Coronary artery (tissue), 2 donors: ENCODE measurements at regions not wholly inside any gene's neighbourhood (a gene's known extent, or its start where the extent isn't known, plus 50 kb on each side); places are given as distances from the start of the nearest gene placed in this dataset.

Experiments used
- DNase-seq: peaks from one replicate; pipeline ENCODE4 v3.0.0-alpha.2; 2017; ENCODE audit warnings: low spot score
- H3K27ac ChIP-seq, 2 donors: fragments of 200-600 bp; sonication (generic); one replicate each; pipeline ENCODE4 v1.5.1; 2016 to 2019
- H3K4me3 ChIP-seq: fragments of 200-600 bp; sonication (generic); 2 replicates; pipeline ENCODE4 v1.5.1; 2016; ENCODE audit warnings: mild to moderate bottlenecking, moderate library complexity
- TF ChIP-seq, protein P1 (sequence below): fragments of 200-600 bp; sonication (generic); IDR thresholded peaks from one replicate; pipeline ENCODE4 v1.5.1; 2019; ENCODE audit warnings: antibody characterized with exemption

DNA sequence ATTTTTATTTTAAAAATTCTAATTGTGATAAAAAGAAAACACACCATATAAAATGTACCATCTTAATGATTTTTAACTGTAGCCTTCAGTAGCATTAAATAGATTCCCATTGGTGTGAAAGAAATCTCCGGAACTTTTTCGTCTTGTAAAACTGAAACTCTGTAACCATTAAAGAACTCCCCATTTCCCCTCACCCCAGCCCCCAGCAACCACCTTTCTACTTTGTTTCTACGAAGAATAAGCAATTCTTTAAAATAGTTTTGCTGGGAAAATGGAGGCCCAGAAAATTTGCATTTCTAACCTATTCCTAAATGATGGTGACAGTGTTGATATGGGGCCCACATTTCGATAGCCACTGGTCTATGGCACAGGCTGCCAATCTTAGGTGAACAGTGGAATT lies 305.4 kb upstream of the PFKP start:
- DNase-seq: no peak
- TF ChIP-seq, protein P1, sequence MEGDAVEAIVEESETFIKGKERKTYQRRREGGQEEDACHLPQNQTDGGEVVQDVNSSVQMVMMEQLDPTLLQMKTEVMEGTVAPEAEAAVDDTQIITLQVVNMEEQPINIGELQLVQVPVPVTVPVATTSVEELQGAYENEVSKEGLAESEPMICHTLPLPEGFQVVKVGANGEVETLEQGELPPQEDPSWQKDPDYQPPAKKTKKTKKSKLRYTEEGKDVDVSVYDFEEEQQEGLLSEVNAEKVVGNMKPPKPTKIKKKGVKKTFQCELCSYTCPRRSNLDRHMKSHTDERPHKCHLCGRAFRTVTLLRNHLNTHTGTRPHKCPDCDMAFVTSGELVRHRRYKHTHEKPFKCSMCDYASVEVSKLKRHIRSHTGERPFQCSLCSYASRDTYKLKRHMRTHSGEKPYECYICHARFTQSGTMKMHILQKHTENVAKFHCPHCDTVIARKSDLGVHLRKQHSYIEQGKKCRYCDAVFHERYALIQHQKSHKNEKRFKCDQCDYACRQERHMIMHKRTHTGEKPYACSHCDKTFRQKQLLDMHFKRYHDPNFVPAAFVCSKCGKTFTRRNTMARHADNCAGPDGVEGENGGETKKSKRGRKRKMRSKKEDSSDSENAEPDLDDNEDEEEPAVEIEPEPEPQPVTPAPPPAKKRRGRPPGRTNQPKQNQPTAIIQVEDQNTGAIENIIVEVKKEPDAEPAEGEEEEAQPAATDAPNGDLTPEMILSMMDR: no peak
- H3K27ac ChIP-seq: no peak overlapping the region
- H3K4me3 ChIP-seq: no peak overlapping the region

DNA sequence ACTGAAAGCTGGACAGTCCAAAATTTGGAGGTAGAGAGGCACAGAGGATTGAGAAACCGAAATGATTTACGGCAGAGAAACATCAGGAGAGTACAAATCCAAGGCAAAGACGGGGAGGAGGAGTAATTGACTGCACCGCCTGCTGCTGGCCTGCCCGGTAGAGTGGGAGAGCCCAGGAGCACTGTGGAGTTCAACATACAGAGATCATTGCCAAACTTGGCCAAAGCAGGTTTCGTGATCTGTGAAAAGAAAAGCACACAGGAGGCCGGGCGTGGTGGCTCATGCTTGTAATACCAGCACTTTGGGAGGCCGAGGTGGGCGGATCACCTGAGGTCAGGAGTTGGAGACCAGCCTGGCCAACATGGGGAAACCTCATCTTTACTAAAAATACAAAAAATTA lies 306.0 kb upstream of the PFKP start:
- no peak for DNase-seq
- no peak overlapping the region for H3K4me3 ChIP-seq
- H3K27ac ChIP-seq: no peak overlapping the region
- TF ChIP-seq, protein P1: no peak

- no peak for DNase-seq
- TF ChIP-seq, protein P1: no peak
- H3K27ac ChIP-seq: no peak overlapping the region
- no peak overlapping the region for H3K4me3 ChIP-seq
Measured at GRCh38 chr10:2760736-2761135, 306.6 kb upstream of the PFKP start.

- Histone ChIP-seq H3K27ac (no peak overlapping the region), H3K4me3 (no peak overlapping the region)
- TF ChIP-seq, protein P1: no peak
- DNase-seq: no peak
Measured at GRCh38 chr10:2759233-2759632, 308.1 kb upstream of the PFKP start.

GRCh38 chr10:2754943-2755342 lies 312.4 kb upstream of the PFKP start:
- H3K27ac ChIP-seq: no peak overlapping the region
- H3K4me3 ChIP-seq: no peak overlapping the region
- TF ChIP-seq, protein P1: no peak
- DNase-seq: no peak

- DNase-seq: no peak
- TF ChIP-seq, protein P1: no peak
- Histone ChIP-seq H3K27ac (no peak overlapping the region), H3K4me3 (no peak overlapping the region)
Measured at GRCh38 chr10:2748287-2748686, 319.1 kb upstream of the PFKP start.

DNA sequence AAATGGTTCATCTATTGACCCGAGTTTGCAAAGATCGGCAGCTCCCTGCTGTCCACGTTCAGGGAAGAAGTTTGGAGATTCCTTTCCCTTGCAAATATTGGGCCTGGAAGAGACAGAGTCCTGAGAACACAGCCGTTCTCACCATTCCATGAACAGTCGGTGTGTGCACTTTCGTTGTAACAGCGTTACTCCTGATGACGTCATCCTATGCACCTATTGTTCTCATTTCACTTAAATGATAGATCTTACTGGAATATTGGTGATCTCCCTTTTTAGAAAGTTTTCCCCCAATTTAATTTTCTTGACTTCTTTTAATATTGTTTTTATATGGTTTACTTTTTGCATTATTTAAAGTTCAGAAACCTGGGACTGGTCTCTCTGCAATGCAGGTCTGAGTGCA lies 320.7 kb upstream of the PFKP start:
- no peak overlapping the region for H3K27ac ChIP-seq
- no peak for DNase-seq
- TF ChIP-seq, protein P1: no peak
- H3K4me3 ChIP-seq: no peak overlapping the region
